ENCODE measurements at regions not wholly inside any gene's neighbourhood (a gene's known extent, or its start where the extent isn't known, plus 50 kb on each side); places are given as distances from the start of the nearest gene placed in this dataset.
A peak's percentile ranks its signal among the peaks of the same experiment; 100 is the strongest.

- no peaks in the 10 kb centered on the region for H3K27me3 ChIP-seq (ENCODE audit: control insufficient read depth, insufficient read depth, low read length)
- no peaks in the 10 kb centered on the region for H4K20me1 ChIP-seq (ENCODE audit: control insufficient read depth, extremely low read depth, insufficient read depth, low read length)
- H3K4me1 ChIP-seq (ENCODE audit: control insufficient read depth, extremely low read depth, insufficient read depth, low read length) = peaks cover 2% of the 10 kb centered on the region
- no peak overlapping the region for H3K9ac ChIP-seq (ENCODE audit: insufficient read depth, low read length)
- H2AFZ ChIP-seq (ENCODE audit: low read length) = no peak overlapping the region
- no peak overlapping the region for H3K27ac ChIP-seq (ENCODE audit: insufficient read depth, low read length)
- DNase-seq (ENCODE audit: low read depth in 2 of 2) = no peak
- H3K4me2 ChIP-seq (ENCODE audit: extremely low read depth, insufficient read depth, low read length) = no peak overlapping the region
- H3K9me3 ChIP-seq (ENCODE audit: control insufficient read depth, insufficient read depth, low read depth, low read length) = no peaks in the 10 kb centered on the region
- H3K36me3 ChIP-seq (ENCODE audit: control insufficient read depth, insufficient read depth, low read length) = no peaks in the 10 kb centered on the region
- no peaks in the 10 kb centered on the region for H3K79me2 ChIP-seq (ENCODE audit: control insufficient read depth, insufficient read depth, low read length)
- no peak for TF ChIP-seq EZH2 (IDR thresholded peaks at IDR 0.05; ENCODE audit: low read length, missing control alignments)
- TF ChIP-seq CTCF (conservative IDR thresholded peaks at IDR 0.05 in 1 of 2, IDR thresholded peaks at IDR 0.05 in 1 of 2; ENCODE audit: low read depth in 1 of 2, low read length in 2 of 2) = no peak
- H3K4me3 ChIP-seq (replicated peaks in 1 of 4; ENCODE audit: control extremely low read depth in 1 of 4, insufficient read depth in 1 of 4, low read depth in 3 of 4, low read length in 4 of 4) = no peak overlapping the region
These were observed 383.7 kb downstream of the CD83 start for GRCh38 chr6:14501240-14501639.

DNA sequence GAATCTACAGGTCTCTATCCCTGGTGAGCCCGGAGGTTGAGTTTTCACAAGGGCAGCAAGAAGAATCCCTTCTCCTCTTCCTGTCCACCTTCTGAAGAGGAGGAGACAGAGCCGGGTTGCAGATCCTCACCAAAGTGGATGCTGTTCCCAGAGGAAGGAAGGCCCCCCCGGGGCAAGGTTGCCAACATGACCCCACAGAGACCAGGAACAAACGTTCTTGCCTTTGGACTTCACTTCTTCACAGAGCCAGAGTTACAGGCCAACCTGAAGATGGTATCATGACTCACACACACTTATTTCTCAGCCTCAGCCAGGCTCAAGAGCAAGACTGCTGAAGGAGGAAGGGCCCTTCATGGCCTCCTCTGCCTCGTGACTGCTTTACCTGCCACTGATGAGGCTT lies 384.3 kb downstream of the CD83 start:
- TF ChIP-seq EZH2 (IDR thresholded peaks at IDR 0.05; ENCODE audit: low read length, missing control alignments) (no peak), CTCF (conservative IDR thresholded peaks at IDR 0.05 in 1 of 2, IDR thresholded peaks at IDR 0.05 in 1 of 2; ENCODE audit: low read depth in 1 of 2, low read length in 2 of 2) (no peak)
- no peak overlapping the region for H3K4me2 ChIP-seq (ENCODE audit: extremely low read depth, insufficient read depth, low read length)
- peak in 1 of 2 donors; percentile 29 for DNase-seq (ENCODE audit: low read depth in 2 of 2)

DNA sequence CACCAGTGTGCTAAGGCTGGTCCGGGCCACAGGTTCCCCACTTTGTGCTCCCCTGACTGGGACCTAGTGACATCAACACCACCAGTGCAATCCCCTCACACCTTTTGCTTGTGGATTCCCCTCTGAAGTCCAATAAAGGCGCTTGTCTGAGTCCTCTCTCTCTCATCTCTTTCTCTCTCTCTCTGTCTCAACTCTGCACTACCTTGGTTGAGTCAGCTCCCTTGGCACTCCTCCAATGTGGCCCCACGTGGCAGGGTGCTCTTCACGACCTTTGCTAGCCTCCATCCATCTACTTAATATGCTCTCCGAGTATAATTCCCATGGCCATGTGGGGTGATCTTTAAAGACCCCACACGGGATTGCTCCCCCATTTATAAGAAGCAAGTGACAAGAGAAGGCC lies 385.0 kb downstream of the CD83 start:
- Histone ChIP-seq H3K27ac (ENCODE audit: insufficient read depth, low read length) (no peak overlapping the region), H3K9me3 (ENCODE audit: control insufficient read depth, insufficient read depth, low read depth, low read length) (no peaks in the 10 kb centered on the region), H2AFZ (ENCODE audit: low read length) (no peak overlapping the region), H3K27me3 (ENCODE audit: control insufficient read depth, insufficient read depth, low read length) (no peaks in the 10 kb centered on the region), H3K36me3 (ENCODE audit: control insufficient read depth, insufficient read depth, low read length) (no peaks in the 10 kb centered on the region), H3K9ac (ENCODE audit: insufficient read depth, low read length) (no peak overlapping the region), H3K4me2 (ENCODE audit: extremely low read depth, insufficient read depth, low read length) (no peak overlapping the region), H3K4me3 (replicated peaks in 1 of 4; ENCODE audit: control extremely low read depth in 1 of 4, insufficient read depth in 1 of 4, low read depth in 3 of 4, low read length in 4 of 4) (no peak overlapping the region), H3K79me2 (ENCODE audit: control insufficient read depth, insufficient read depth, low read length) (no peaks in the 10 kb centered on the region), H3K4me1 (ENCODE audit: control insufficient read depth, extremely low read depth, insufficient read depth, low read length) (peaks cover 2% of the 10 kb centered on the region), H4K20me1 (ENCODE audit: control insufficient read depth, extremely low read depth, insufficient read depth, low read length) (no peaks in the 10 kb centered on the region)
- DNase-seq (ENCODE audit: low read depth in 2 of 2) = peak in 1 of 2 donors; percentile 25
- TF ChIP-seq CTCF (conservative IDR thresholded peaks at IDR 0.05 in 1 of 2, IDR thresholded peaks at IDR 0.05 in 1 of 2; ENCODE audit: low read depth in 1 of 2, low read length in 2 of 2) = no peak
- no peak for TF ChIP-seq EZH2 (IDR thresholded peaks at IDR 0.05; ENCODE audit: low read length, missing control alignments)

More for the DNA sequence above, 384.3 kb downstream of the CD83 start:
- no peaks in the 10 kb centered on the region for H3K79me2 ChIP-seq (ENCODE audit: control insufficient read depth, insufficient read depth, low read length)
- H3K9ac ChIP-seq (ENCODE audit: insufficient read depth, low read length) = no peak overlapping the region
- no peak overlapping the region for H3K27ac ChIP-seq (ENCODE audit: insufficient read depth, low read length)
- H3K9me3 ChIP-seq (ENCODE audit: control insufficient read depth, insufficient read depth, low read depth, low read length) = no peaks in the 10 kb centered on the region
- H2AFZ ChIP-seq (ENCODE audit: low read length) = no peak overlapping the region
- H3K4me1 ChIP-seq (ENCODE audit: control insufficient read depth, extremely low read depth, insufficient read depth, low read length) = peaks cover 2% of the 10 kb centered on the region
- no peak overlapping the region for H3K4me3 ChIP-seq (replicated peaks in 1 of 4; ENCODE audit: control extremely low read depth in 1 of 4, insufficient read depth in 1 of 4, low read depth in 3 of 4, low read length in 4 of 4)
- H3K27me3 ChIP-seq (ENCODE audit: control insufficient read depth, insufficient read depth, low read length) = no peaks in the 10 kb centered on the region
- no peaks in the 10 kb centered on the region for H3K36me3 ChIP-seq (ENCODE audit: control insufficient read depth, insufficient read depth, low read length)
- H4K20me1 ChIP-seq (ENCODE audit: control insufficient read depth, extremely low read depth, insufficient read depth, low read length) = no peaks in the 10 kb centered on the region
